MCF 10A (cell line): ENCODE measurements at regions not wholly inside any gene's neighbourhood (a gene's known extent, or its start where the extent isn't known, plus 50 kb on each side); places are given as distances from the start of the nearest gene placed in this dataset.

ENCODE experiments used
- BruUV-seq: library from RNA; stranded (reverse); fragments of 400-500 nt; replicated peaks from 2 replicates; lab custom pipeline; 2021; lab: Mats Ljungman, UMichigan
- CTCF ChIA-PET: fragments of 300-600 bp; sonication (Branson Sonifier 250); formaldehyde crosslinking; extraction: SDS; loops from one replicate; lab custom pipeline; 2021; ENCODE audit warnings: antibody characterized with exemption, inconsistent platforms; lab: Yijun Ruan, JAX
- POLR2A ChIA-PET: fragments of 300-600, 350-650 bp; sonication (Branson Sonifier 250); formaldehyde crosslinking; extraction: SDS; loops from one replicate; lab custom pipeline; 2020; ENCODE audit warnings: antibody characterized with exemption, inconsistent platforms; lab: Yijun Ruan, JAX
- DNase-seq: peaks from one replicate; pipeline ENCODE4 v3.0.0-alpha.2; 2018; ENCODE audit not compliant: unreplicated experiment
- H3K27ac Mint-ChIP-seq: one replicate; pipeline ENCODE4 v1.8.0; 2022; ENCODE audit warnings: mild to moderate bottlenecking, low read depth, mixed read lengths; ENCODE audit not compliant: unreplicated experiment
- H3K27me3 Mint-ChIP-seq: one replicate; pipeline ENCODE4 v1.8.0; 2022; ENCODE audit warnings: mixed read lengths; ENCODE audit not compliant: insufficient read depth, unreplicated experiment
- H3K36me3 Mint-ChIP-seq: one replicate; pipeline ENCODE4 v1.8.0; 2022; ENCODE audit warnings: mild to moderate bottlenecking, moderate library complexity, mixed read lengths; ENCODE audit not compliant: insufficient read depth, unreplicated experiment
- H3K4me1 Mint-ChIP-seq: one replicate; pipeline ENCODE4 v1.8.0; 2022; ENCODE audit warnings: mixed read lengths; ENCODE audit not compliant: insufficient read depth, unreplicated experiment
- H3K4me3 Mint-ChIP-seq: one replicate; pipeline ENCODE4 v1.8.0; 2022; ENCODE audit warnings: mild to moderate bottlenecking, moderate library complexity, mixed read lengths; ENCODE audit not compliant: unreplicated experiment
- H3K9me3 Mint-ChIP-seq: one replicate; pipeline ENCODE4 v1.8.0; 2022; ENCODE audit warnings: mixed read lengths; ENCODE audit not compliant: unreplicated experiment
- intact Hi-C: fragments of 100-400 bp; cut with micrococcal nuclease; formaldehyde crosslinking; loops from 2 replicates; pipeline ENCODE4 v1.14.1; 2022
- TF ChIP-seq, protein P1 (sequence below): fragments of 200-600 bp; IDR thresholded peaks from one replicate; pipeline ENCODE4 v1.8.0; 2022; ENCODE audit warnings: antibody characterized with exemption, mild to moderate bottlenecking; ENCODE audit not compliant: unreplicated experiment

DNA sequence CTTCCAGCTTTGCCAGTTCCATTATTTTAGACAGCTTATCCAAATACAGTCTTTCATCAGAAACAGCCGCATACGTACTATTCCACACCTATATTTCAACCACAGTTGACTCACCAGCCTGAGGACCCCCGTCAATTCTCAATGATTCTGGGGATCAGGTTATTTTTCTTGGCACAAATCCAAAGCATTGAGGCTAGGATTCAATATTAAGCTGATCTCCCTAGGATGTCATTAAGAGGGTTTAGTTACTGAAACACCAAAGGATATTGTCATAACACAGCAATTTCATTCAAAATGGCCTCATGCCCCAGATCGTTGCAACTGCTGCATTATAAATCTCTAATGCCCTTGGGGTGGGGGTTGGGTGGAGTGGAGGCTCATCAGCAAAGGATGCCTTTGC, 214.6 kb downstream of the PTEN start:
- Mint-ChIP-seq H3K36me3 (no peaks in the 10 kb centered on the region), H3K9me3 (no peaks in the 10 kb centered on the region), H3K27ac (no peak overlapping the region), H3K4me1 (peaks cover 27% of the 10 kb centered on the region), H3K27me3 (no peaks in the 10 kb centered on the region), H3K4me3 (no peak overlapping the region)
- POLR2A ChIA-PET: interaction anchor here (0.9 to 1.1 kb wide), 2 partner anchors 15 to 35 kb away, joined by 3 read pairs; no protein-coding TSS in a partner anchor
- TF ChIP-seq, protein P1, sequence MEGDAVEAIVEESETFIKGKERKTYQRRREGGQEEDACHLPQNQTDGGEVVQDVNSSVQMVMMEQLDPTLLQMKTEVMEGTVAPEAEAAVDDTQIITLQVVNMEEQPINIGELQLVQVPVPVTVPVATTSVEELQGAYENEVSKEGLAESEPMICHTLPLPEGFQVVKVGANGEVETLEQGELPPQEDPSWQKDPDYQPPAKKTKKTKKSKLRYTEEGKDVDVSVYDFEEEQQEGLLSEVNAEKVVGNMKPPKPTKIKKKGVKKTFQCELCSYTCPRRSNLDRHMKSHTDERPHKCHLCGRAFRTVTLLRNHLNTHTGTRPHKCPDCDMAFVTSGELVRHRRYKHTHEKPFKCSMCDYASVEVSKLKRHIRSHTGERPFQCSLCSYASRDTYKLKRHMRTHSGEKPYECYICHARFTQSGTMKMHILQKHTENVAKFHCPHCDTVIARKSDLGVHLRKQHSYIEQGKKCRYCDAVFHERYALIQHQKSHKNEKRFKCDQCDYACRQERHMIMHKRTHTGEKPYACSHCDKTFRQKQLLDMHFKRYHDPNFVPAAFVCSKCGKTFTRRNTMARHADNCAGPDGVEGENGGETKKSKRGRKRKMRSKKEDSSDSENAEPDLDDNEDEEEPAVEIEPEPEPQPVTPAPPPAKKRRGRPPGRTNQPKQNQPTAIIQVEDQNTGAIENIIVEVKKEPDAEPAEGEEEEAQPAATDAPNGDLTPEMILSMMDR: no peak
- no TSS peak for BruUV-seq
- intact Hi-C loops: no loop called here
- CTCF ChIA-PET: interaction anchor here (1.4 kb wide), 1 partner anchor 11 kb away, joined by 7 read pairs; no protein-coding TSS in a partner anchor
- peak; percentile 38 for DNase-seq

DNA sequence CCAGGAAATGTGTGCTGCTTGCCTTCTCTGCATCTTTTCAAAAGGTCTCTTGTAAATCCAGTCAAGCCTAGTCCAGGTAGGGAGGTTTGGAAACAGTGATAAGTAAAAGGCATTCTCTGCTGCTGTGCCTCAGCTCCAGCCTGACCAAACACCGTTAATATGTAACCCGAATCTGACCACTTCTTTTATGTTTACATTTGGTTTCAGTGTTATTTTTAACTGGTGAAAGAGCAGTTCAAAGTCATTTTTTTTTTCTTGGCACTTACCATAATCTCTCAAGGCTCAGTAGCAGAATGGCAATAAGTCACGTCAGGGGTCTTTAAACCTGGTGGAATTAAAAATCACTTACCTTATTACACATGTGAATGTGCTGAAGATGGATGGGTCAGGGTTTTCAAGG, 216.8 kb downstream of the PTEN start:
- POLR2A ChIA-PET: interaction anchor here (0.8 to 3.5 kb wide), 4 partner anchors 12 to 141 kb away, joined by 3 to 19 read pairs (median 4); no protein-coding TSS in a partner anchor
- CTCF ChIA-PET: interaction anchor here (1.5 kb wide), 1 partner anchor 308 kb away, joined by 3 read pairs; no protein-coding TSS in a partner anchor
- H3K27me3 Mint-ChIP-seq: no peaks in the 10 kb centered on the region
- no peaks in the 10 kb centered on the region for H3K36me3 Mint-ChIP-seq
- TF ChIP-seq, protein P1: no peak
- intact Hi-C loops: no loop called here
- H3K27ac Mint-ChIP-seq: peak overlapping the region; percentile 51
- peak; percentile 28 for DNase-seq
- peaks cover 28% of the 10 kb centered on the region for H3K4me1 Mint-ChIP-seq
- no peaks in the 10 kb centered on the region for H3K9me3 Mint-ChIP-seq
- H3K4me3 Mint-ChIP-seq: no peak overlapping the region
- no TSS peak for BruUV-seq

DNA sequence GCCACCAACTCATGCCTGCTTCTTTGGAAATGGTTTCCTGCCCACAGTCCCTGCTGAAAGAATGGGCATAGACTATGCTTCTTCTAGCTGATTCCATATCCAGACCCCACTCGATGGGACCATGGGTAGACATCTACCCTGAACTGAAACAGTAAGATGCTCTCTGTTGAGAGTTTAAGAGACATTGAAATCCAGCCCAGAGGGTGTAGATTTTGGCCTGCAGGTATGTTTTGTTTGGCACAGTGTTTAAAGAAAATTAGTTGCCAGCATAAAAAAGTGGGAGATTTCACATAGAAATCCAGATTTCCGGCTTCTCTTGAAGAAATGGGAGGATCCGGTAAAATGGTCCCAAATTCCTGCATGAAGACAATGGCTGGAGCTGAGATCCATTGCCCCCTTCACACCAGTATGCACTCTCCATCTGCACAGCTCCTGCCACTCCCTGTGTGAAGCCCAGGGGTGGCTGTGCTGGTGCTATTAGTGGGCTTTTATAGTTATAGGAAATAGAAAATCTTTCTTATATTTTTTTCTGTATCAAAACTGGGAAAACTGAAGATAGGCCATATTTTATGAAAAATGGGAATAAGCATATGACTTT, 218.1 kb downstream of the PTEN start:
- peak overlapping the region; percentile 51 for H3K27ac Mint-ChIP-seq
- BruUV-seq: no TSS peak
- CTCF ChIA-PET: interaction anchor here (0.7 to 1.5 kb wide), 4 partner anchors 10 to 306 kb away, joined by 3 to 4 read pairs (median 3); no protein-coding TSS in a partner anchor
- no peaks in the 10 kb centered on the region for H3K27me3 Mint-ChIP-seq
- H3K36me3 Mint-ChIP-seq: no peaks in the 10 kb centered on the region
- TF ChIP-seq, protein P1: no peak
- no peak overlapping the region for H3K4me3 Mint-ChIP-seq
- POLR2A ChIA-PET: interaction anchor here (0.6 to 3.5 kb wide), 8 partner anchors 10 to 223 kb away, joined by 3 to 19 read pairs (median 6); partner anchors contain the start of genes KLLN and PTEN
- DNase-seq: peak; percentile 54
- intact Hi-C loops: no loop called here
- peaks cover 28% of the 10 kb centered on the region for H3K4me1 Mint-ChIP-seq
- no peaks in the 10 kb centered on the region for H3K9me3 Mint-ChIP-seq

DNA sequence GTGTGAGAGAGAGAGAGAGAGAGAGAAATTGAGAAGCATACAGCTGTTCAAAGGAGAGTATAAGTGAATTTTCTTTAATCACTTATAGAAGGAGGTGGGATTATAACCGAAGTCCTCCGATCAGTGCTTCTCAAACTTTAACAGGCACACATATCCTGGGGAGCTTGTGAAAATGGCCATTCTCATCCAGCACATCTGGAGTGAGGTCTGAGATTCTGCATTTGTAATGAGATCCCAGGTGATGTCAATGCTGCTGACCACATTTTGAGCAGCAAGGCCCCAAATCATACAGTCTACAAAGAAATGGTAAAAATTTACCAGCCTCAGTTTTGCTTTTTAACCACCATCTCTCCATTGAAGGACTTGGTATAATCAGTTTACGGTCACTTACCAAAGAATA, 219.0 kb downstream of the PTEN start:
- ChIA-PET CTCF (interaction anchor here (0.6 to 1.1 kb wide), 4 partner anchors 9 to 39 kb away, joined by 3 to 5 read pairs (median 3); no protein-coding TSS in a partner anchor), POLR2A (interaction anchor here (1.0 to 3.5 kb wide), 5 partner anchors 10 to 220 kb away, joined by 3 to 19 read pairs (median 14); partner anchors contain the start of genes KLLN and PTEN)
- no TSS peak for BruUV-seq
- Mint-ChIP-seq H3K4me1 (peaks cover 34% of the 10 kb centered on the region), H3K9me3 (no peaks in the 10 kb centered on the region), H3K36me3 (no peaks in the 10 kb centered on the region), H3K4me3 (no peak overlapping the region), H3K27ac (no peak overlapping the region), H3K27me3 (no peaks in the 10 kb centered on the region)
- intact Hi-C loops: no loop called here
- TF ChIP-seq, protein P1: no peak
- no peak for DNase-seq
